Activated T-cell treated with anti-CD3 and anti-CD28 coated beads, Interleukin-2, amount 50 U/mL, for 24 hours (primary cell): ENCODE measurements at regions not wholly inside any gene's neighbourhood (a gene's known extent, or its start where the extent isn't known, plus 50 kb on each side); places are given as distances from the start of the nearest gene placed in this dataset.
"Not testable (repeated sequence)": the region's sequence is repeated elsewhere in the genome, so short reads cannot be mapped to it uniquely, and the experiment has no call there.

Experiments used
- DNase-seq: peaks from one replicate; pipeline ENCODE4 v3.0.0-alpha.2; 2020
- H3K27ac Mint-ChIP-seq: 2 replicates; pipeline ENCODE4 v1.8.0; 2020; ENCODE audit warnings: mild to moderate bottlenecking, mixed read lengths
- H3K27me3 Mint-ChIP-seq: 2 replicates; pipeline ENCODE4 v1.8.0; 2020; ENCODE audit warnings: mixed read lengths
- H3K36me3 Mint-ChIP-seq: 2 replicates; pipeline ENCODE4 v1.8.0; 2020; ENCODE audit warnings: low read depth, mixed read lengths
- H3K4me1 Mint-ChIP-seq: 2 replicates; pipeline ENCODE4 v1.8.0; 2020; ENCODE audit warnings: low read depth, mixed read lengths
- H3K4me3 Mint-ChIP-seq: 2 replicates; pipeline ENCODE4 v1.8.0; 2020; ENCODE audit warnings: mild to moderate bottlenecking, moderate library complexity, mixed read lengths
- H3K9me3 Mint-ChIP-seq: 2 replicates; pipeline ENCODE4 v1.8.0; 2020; ENCODE audit warnings: mixed read lengths

DNA sequence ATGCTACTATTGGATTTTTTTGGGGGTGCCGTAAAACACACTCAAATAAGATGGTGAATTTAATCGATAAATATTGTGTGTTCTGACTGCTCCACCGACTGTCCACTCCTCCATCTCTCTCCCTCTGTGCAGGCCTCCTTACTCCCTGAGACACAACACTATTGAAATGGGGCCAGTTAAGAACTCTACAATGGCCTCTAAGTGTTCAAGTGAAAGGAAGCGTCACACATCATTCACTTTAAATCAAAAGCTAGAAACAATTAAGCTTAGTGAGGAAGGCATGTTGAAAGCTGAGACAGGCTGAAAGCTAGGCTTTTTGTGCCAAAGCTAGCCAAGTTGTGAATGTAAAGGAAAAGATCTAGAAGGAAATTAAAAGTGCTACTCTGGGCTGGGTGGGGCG is 156.7 kb downstream of the CTTN start:
- H3K4me1 Mint-ChIP-seq: no peaks in the 10 kb centered on the region
- no peak for DNase-seq
- no peak overlapping the region for H3K27ac Mint-ChIP-seq
- no peaks in the 10 kb centered on the region for H3K36me3 Mint-ChIP-seq
- H3K4me3 Mint-ChIP-seq: no peak overlapping the region
- H3K27me3 Mint-ChIP-seq: peaks cover 3% of the 10 kb centered on the region
- no peaks in the 10 kb centered on the region for H3K9me3 Mint-ChIP-seq

- H3K9me3 Mint-ChIP-seq: no peaks in the 10 kb centered on the region
- no peak overlapping the region for H3K4me3 Mint-ChIP-seq
- H3K36me3 Mint-ChIP-seq: no peaks in the 10 kb centered on the region
- no peak overlapping the region for H3K27ac Mint-ChIP-seq
- no peaks in the 10 kb centered on the region for H3K4me1 Mint-ChIP-seq
- DNase-seq: no peak
- peaks cover 3% of the 10 kb centered on the region for H3K27me3 Mint-ChIP-seq
These were observed 158.8 kb downstream of the CTTN start for GRCh38 chr11:70556884-70557741.

DNA sequence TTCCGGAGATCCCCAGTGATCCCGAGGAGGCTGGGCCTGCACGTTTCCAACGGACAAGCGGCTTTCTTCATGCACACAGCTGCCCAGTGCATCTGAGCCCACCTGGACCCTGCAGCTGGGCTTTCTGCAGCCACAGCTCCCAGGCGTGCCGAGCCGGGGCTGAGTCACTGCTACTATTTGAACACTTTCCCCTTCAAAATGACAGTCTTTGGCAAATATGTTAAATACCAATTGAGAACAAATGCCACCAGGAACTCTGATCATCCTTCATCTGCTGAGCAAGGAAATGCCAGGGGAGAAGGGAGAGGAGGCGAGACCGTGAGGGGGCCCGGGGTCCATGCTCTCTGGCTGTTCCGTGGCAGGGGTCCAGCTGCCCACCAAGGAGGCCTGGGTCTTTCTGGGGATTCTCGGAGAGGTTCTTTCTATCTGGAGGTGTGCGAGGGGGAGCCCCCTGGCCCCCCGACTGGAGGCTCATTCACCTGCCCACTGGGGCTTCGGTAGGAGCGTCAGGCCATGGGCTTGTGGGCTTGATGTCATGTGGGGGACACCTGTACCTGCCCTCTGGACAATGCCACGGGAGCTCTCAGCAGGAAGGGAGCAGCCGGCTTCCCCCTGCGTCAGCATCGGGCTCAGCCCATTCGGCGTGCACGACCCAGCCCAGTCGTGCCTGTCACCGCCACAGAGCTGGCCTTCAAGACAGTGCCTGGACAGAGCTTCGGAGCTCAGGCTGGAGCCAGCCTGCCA is 159.6 kb downstream of the CTTN start:
- H3K4me1 Mint-ChIP-seq: no peaks in the 10 kb centered on the region
- H3K4me3 Mint-ChIP-seq: no peak overlapping the region
- no peak for DNase-seq
- no peak overlapping the region for H3K27ac Mint-ChIP-seq
- no peaks in the 10 kb centered on the region for H3K36me3 Mint-ChIP-seq
- H3K27me3 Mint-ChIP-seq: peaks cover 3% of the 10 kb centered on the region
- H3K9me3 Mint-ChIP-seq: no peaks in the 10 kb centered on the region

DNA sequence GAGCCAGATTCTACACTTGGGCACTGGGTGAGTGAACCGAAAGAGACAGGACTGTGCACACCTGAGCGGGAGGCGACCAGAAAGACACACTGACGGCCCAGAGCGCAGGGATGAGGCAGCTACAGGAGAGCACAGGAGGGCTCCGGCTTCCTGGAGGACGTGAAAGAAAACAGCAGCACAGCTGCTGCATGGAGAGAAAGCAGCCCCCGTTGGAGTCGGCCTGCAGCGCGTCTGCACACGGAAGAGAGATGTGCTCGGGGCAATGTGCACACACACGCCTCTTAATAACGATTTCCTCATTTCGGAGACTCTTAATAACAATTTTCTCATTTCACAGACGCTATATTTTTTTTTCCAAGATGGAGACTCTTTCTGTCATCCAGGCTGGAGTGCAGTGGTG is 160.4 kb downstream of the CTTN start:
- no peaks in the 10 kb centered on the region for H3K4me1 Mint-ChIP-seq
- no peak overlapping the region for H3K27ac Mint-ChIP-seq
- H3K9me3 Mint-ChIP-seq: no peaks in the 10 kb centered on the region
- no peak overlapping the region for H3K4me3 Mint-ChIP-seq
- peaks cover 3% of the 10 kb centered on the region for H3K27me3 Mint-ChIP-seq
- no peak for DNase-seq
- H3K36me3 Mint-ChIP-seq: no peaks in the 10 kb centered on the region

GRCh38 chr11:70559516-70559915 is 161.2 kb downstream of the CTTN start:
- peaks cover 3% of the 10 kb centered on the region for H3K27me3 Mint-ChIP-seq
- no peak overlapping the region for H3K4me3 Mint-ChIP-seq
- no peaks in the 10 kb centered on the region for H3K9me3 Mint-ChIP-seq
- no peaks in the 10 kb centered on the region for H3K4me1 Mint-ChIP-seq
- no peaks in the 10 kb centered on the region for H3K36me3 Mint-ChIP-seq
- DNase-seq: no peak
- no peak overlapping the region for H3K27ac Mint-ChIP-seq

DNA sequence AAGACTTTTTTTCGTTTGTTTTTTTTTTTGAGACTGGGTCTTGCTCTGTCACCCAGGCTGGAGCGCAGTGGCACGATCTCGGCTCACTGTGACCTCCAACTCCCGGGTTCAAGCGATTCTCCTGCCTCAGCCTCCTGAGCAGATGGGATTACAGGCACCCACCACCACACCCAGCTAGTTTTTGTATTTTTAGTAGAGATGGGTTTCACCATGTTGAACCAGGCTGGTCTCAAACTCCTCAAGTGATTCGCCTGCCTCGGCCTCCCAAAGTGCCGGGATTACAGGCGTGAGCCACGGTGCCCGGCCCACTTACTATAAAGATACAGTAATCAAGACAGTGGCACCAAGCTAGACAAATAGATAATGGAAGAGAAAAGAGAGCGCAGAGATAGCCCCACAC is 162.3 kb downstream of the CTTN start:
- DNase-seq, H3K27me3 Mint-ChIP-seq, H3K36me3 Mint-ChIP-seq, H3K4me1 Mint-ChIP-seq, H3K27ac Mint-ChIP-seq, H3K4me3 Mint-ChIP-seq, H3K9me3 Mint-ChIP-seq: not testable (repeated sequence)

GRCh38 chr11:70566768-70567530 is 168.6 kb downstream of the CTTN start:
- DNase-seq: no peak
- Mint-ChIP-seq H3K27me3 (peaks cover 45% of the 10 kb centered on the region), H3K4me3 (no peak overlapping the region), H3K4me1 (peaks cover 4% of the 10 kb centered on the region), H3K27ac (no peak overlapping the region), H3K36me3 (no peaks in the 10 kb centered on the region), H3K9me3 (no peaks in the 10 kb centered on the region)

- Mint-ChIP-seq H3K4me3 (no peak overlapping the region), H3K4me1 (peaks cover 4% of the 10 kb centered on the region), H3K27ac (no peak overlapping the region), H3K27me3 (peaks cover 48% of the 10 kb centered on the region), H3K9me3 (no peaks in the 10 kb centered on the region), H3K36me3 (no peaks in the 10 kb centered on the region)
- DNase-seq: no peak
These were observed 169.3 kb downstream of the CTTN start for GRCh38 chr11:70567680-70568034.

DNA sequence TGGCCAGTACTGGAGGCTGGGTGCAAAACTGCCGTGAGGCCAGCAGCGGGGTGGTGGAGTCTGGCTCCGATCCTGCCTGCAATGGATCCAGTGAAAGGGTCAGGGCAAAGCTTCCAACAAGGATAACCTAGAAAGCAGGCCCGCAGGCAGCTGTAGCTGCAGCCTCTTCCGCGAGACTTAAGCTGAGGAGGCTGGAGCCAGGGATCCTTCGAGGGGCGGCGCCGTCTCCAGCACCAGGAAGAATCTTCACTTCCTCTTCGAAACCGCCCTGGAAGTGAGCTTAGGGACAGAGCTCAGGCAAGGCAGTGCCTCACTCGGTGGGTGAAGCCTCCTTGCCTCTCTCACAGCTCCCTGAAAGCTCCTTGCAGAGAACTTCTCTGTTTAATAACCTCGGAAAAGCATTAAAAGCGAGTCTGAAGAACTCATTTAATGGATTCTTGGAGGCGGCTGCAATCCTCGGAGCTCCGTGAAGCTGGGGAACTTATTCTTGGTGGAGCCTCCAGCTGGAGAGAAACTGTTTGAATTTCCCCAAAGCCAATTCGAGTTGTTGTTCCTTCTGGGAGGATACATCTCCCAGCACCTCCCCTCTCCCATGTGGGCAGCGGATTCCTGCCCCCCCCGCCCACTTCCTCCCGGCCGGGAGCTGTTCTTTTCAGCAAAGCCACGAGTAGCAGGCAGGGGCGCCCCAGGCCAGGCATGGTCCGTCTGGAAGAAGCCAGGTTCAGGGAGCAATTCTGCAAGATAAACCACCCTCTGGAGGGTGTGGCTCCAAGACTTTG is 169.9 kb downstream of the CTTN start:
- no peak for DNase-seq

GRCh38 chr11:70568814-70569617 is 170.7 kb downstream of the CTTN start:
- H3K4me1 Mint-ChIP-seq: peaks cover 4% of the 10 kb centered on the region
- H3K27me3 Mint-ChIP-seq: peaks cover 53% of the 10 kb centered on the region

More for the DNA sequence above, 169.9 kb downstream of the CTTN start:
- H3K4me3 Mint-ChIP-seq: no peak overlapping the region
- H3K27me3 Mint-ChIP-seq: peaks cover 51% of the 10 kb centered on the region
- no peak overlapping the region for H3K27ac Mint-ChIP-seq
- H3K9me3 Mint-ChIP-seq: no peaks in the 10 kb centered on the region
- H3K36me3 Mint-ChIP-seq: no peaks in the 10 kb centered on the region
- peaks cover 4% of the 10 kb centered on the region for H3K4me1 Mint-ChIP-seq

GRCh38 chr11:70569618-70569890 is 171.2 kb downstream of the CTTN start:
- H3K4me3 Mint-ChIP-seq: no peak overlapping the region
- H3K27me3 Mint-ChIP-seq: peaks cover 54% of the 10 kb centered on the region
- no peaks in the 10 kb centered on the region for H3K9me3 Mint-ChIP-seq
- no peak for DNase-seq
- no peaks in the 10 kb centered on the region for H3K36me3 Mint-ChIP-seq
- H3K27ac Mint-ChIP-seq: no peak overlapping the region
- H3K4me1 Mint-ChIP-seq: peaks cover 4% of the 10 kb centered on the region

More at GRCh38 chr11:70568814-70569617, 170.7 kb downstream of the CTTN start:
- no peak for DNase-seq
- Mint-ChIP-seq H3K9me3 (no peaks in the 10 kb centered on the region), H3K36me3 (no peaks in the 10 kb centered on the region), H3K4me3 (no peak overlapping the region), H3K27ac (no peak overlapping the region)

DNA sequence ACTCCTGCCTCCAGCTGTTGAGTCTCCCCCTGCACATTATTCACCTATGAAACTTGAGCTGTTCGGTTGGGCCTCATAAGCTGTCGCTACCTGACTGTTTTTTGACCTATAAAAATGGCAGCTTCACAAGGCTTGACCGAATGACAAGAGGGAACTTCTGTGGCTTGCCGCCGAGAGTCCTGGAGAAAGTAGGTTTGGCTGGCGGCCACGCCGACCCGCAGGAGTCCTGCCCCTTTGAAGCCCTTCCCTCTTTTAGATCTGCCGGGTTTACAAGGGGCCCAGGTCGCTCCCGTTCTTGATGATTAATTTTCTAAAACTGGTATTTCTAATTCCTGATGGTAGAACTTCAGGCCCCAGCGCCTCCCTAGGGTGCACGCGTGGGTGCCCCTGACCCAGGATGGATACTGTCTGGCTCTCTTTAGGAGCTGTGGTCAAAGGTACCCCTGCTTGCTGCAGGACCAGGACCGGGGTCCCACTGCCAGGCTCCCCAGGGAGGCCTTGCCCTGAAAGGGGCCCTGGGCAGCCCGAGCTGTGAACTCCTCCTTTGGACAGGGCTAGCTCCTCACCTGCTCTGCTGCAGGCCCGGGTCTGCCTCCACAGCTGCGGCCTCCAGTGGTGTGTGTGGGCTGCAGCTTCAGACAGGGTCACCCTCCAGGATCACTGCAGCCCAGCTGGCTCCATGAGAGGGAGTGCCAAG is 171.8 kb downstream of the CTTN start:
- Mint-ChIP-seq H3K36me3 (no peaks in the 10 kb centered on the region), H3K27ac (no peak overlapping the region), H3K4me3 (no peak overlapping the region), H3K27me3 (peaks cover 54% of the 10 kb centered on the region), H3K9me3 (no peaks in the 10 kb centered on the region), H3K4me1 (peaks cover 4% of the 10 kb centered on the region)
- DNase-seq: no peak

- peaks cover 4% of the 10 kb centered on the region for H3K4me1 Mint-ChIP-seq
- no peak overlapping the region for H3K4me3 Mint-ChIP-seq
- no peak for DNase-seq
- H3K27ac Mint-ChIP-seq: no peak overlapping the region
- H3K27me3 Mint-ChIP-seq: peaks cover 52% of the 10 kb centered on the region
- no peaks in the 10 kb centered on the region for H3K9me3 Mint-ChIP-seq
- no peaks in the 10 kb centered on the region for H3K36me3 Mint-ChIP-seq
These were observed 172.5 kb downstream of the CTTN start for GRCh38 chr11:70570693-70571395.
